ENCODE measurements at regions not wholly inside any gene's neighbourhood (a gene's known extent, or its start where the extent isn't known, plus 50 kb on each side); places are given as distances from the start of the nearest gene placed in this dataset.

- TF ChIP-seq CTCF (IDR thresholded peaks at IDR 0.05) (no peak), YY1 (IDR thresholded peaks at IDR 0.05; ENCODE audit: low read depth) (no peak), GATA2 (CRISPR knock-in tag; IDR thresholded peaks at IDR 0.05) (no peak), POLR2AphosphoS5 (IDR thresholded peaks at IDR 0.05; ENCODE audit: low read depth, low read length) (no peak), MAX (IDR thresholded peaks at IDR 0.05; ENCODE audit: low read depth) (no peak), EZH2phosphoT487 (IDR thresholded peaks at IDR 0.05; ENCODE audit: borderline replicate concordance, low read depth) (no peak), EP300 (IDR thresholded peaks at IDR 0.05; ENCODE audit: borderline replicate concordance in 1 of 2, low read depth in 1 of 2, low read length in 1 of 2) (no peak), GABPA (IDR thresholded peaks at IDR 0.05; ENCODE audit: low read depth) (no peak), RAD21 (IDR thresholded peaks at IDR 0.05; ENCODE audit: low read length) (no peak), REST (IDR thresholded peaks at IDR 0.05; ENCODE audit: low read depth, low read length) (no peak), TEAD4 (IDR thresholded peaks at IDR 0.05; ENCODE audit: borderline replicate concordance, insufficient read depth) (no peak), USF1 (IDR thresholded peaks at IDR 0.05; ENCODE audit: borderline replicate concordance, low read depth) (no peak), SMC3 (IDR thresholded peaks at IDR 0.05; ENCODE audit: low read depth, low read length) (no peak), PBX3 (IDR thresholded peaks at IDR 0.05) (no peak)
These were observed 172.3 kb upstream of the HDDC2 start for GRCh38 chr6:125474061-125474460.
